Activated CD4-positive, alpha-beta T cell treated with anti-CD3 and anti-CD28 coated beads, Interleukin-2, amount 10 ng/mL, durations not matched to agents 7 days and 5 days (primary cell): ENCODE measurements at regions not wholly inside any gene's neighbourhood (a gene's known extent, or its start where the extent isn't known, plus 50 kb on each side); places are given as distances from the start of the nearest gene placed in this dataset.
"Not testable (repeated sequence)": the region's sequence is repeated elsewhere in the genome, so short reads cannot be mapped to it uniquely, and the experiment has no call there.

Experiments
- CTCF ChIA-PET: fragments of 350-600 bp; sonication (Branson Sonifier 250); formaldehyde crosslinking; loops from one replicate; lab custom pipeline; 2021; ENCODE audit warnings: antibody characterized with exemption; lab: Charles Lee
- POLR2A ChIA-PET: fragments of 350-600 bp; sonication (Branson Sonifier 250); formaldehyde crosslinking; loops from one replicate; lab custom pipeline; 2021; ENCODE audit warnings: antibody characterized with exemption; lab: Charles Lee
- DNase-seq: peaks from one replicate; pipeline ENCODE4 v3.0.0-alpha.2; 2020
- H3K27ac Mint-ChIP-seq: one replicate; pipeline ENCODE4 v1.8.0; 2021; ENCODE audit warnings: mild to moderate bottlenecking, moderate library complexity, mixed read lengths
- H3K27me3 Mint-ChIP-seq: one replicate; pipeline ENCODE4 v1.8.0; 2021; ENCODE audit warnings: mixed read lengths
- H3K36me3 Mint-ChIP-seq: one replicate; pipeline ENCODE4 v1.8.0; 2021; ENCODE audit warnings: low read depth, mixed read lengths
- H3K4me1 Mint-ChIP-seq: one replicate; pipeline ENCODE4 v1.8.0; 2021; ENCODE audit warnings: mixed read lengths
- H3K4me3 Mint-ChIP-seq: one replicate; pipeline ENCODE4 v1.8.0; 2021; ENCODE audit warnings: mild to moderate bottlenecking, moderate library complexity, mixed read lengths
- H3K9me3 Mint-ChIP-seq: one replicate; pipeline ENCODE4 v1.8.0; 2021; ENCODE audit warnings: mixed read lengths

- Mint-ChIP-seq H3K9me3 (peaks cover 5% of the 10 kb centered on the region), H3K36me3 (no peaks in the 10 kb centered on the region), H3K4me3 (no peak overlapping the region), H3K27me3 (no peaks in the 10 kb centered on the region), H3K27ac (no peak overlapping the region), H3K4me1 (no peaks in the 10 kb centered on the region)
- CTCF ChIA-PET: interaction anchor here (0.5 kb wide), 1 partner anchor 12 kb away, joined by 3 read pairs; no protein-coding TSS in a partner anchor
- DNase-seq: no peak
- POLR2A ChIA-PET: no interaction called here
Measured at GRCh38 chr13:88717946-88718345, 1046.8 kb downstream of the SLITRK5 start.

DNA sequence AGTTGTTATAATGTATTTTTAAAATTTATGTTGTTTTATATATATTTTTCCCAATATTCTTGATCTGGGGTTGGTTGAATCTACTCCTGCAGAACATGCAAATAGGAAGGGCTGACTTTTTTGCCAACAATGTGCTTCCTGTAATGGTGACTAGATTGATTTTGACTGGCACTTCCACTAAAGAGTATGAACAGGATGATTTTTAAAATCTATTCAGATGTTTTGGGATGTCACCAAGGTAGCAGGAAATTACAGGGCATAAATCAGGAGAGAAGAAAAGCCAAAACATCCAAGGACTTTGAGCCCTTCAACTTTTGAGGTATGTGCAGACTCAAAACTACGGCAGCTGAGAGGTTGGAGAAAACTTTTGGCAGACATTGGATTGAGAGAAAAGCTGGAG, 1047.6 kb downstream of the SLITRK5 start:
- no peaks in the 10 kb centered on the region for H3K27me3 Mint-ChIP-seq
- H3K9me3 Mint-ChIP-seq: peaks cover 8% of the 10 kb centered on the region
- no peak for DNase-seq
- H3K4me3 Mint-ChIP-seq: no peak overlapping the region
- POLR2A ChIA-PET: no interaction called here
- CTCF ChIA-PET: no interaction called here
- H3K27ac Mint-ChIP-seq: no peak overlapping the region
- no peaks in the 10 kb centered on the region for H3K36me3 Mint-ChIP-seq
- H3K4me1 Mint-ChIP-seq: no peaks in the 10 kb centered on the region

- POLR2A ChIA-PET: no interaction called here
- H3K4me1 Mint-ChIP-seq: peaks cover 4% of the 10 kb centered on the region
- no peak overlapping the region for H3K4me3 Mint-ChIP-seq
- H3K27me3 Mint-ChIP-seq: no peaks in the 10 kb centered on the region
- peaks cover 16% of the 10 kb centered on the region for H3K9me3 Mint-ChIP-seq
- no peak overlapping the region for H3K27ac Mint-ChIP-seq
- no peak for DNase-seq
- peaks cover 2% of the 10 kb centered on the region for H3K36me3 Mint-ChIP-seq
- CTCF ChIA-PET: no interaction called here
Measured at GRCh38 chr13:88726075-88726474, 1054.9 kb downstream of the SLITRK5 start.

- H3K9me3 Mint-ChIP-seq: peaks cover 16% of the 10 kb centered on the region
- DNase-seq, H3K4me1 Mint-ChIP-seq, H3K36me3 Mint-ChIP-seq, H3K27me3 Mint-ChIP-seq, CTCF ChIA-PET, H3K4me3 Mint-ChIP-seq, POLR2A ChIA-PET, H3K27ac Mint-ChIP-seq: not testable (repeated sequence)
Measured at GRCh38 chr13:88727236-88727635, 1056.1 kb downstream of the SLITRK5 start.

- ChIA-PET CTCF (no interaction called here), POLR2A (no interaction called here)
- Mint-ChIP-seq H3K36me3 (no peaks in the 10 kb centered on the region), H3K27ac (no peak overlapping the region), H3K4me3 (no peak overlapping the region), H3K4me1 (peaks cover 4% of the 10 kb centered on the region), H3K27me3 (no peaks in the 10 kb centered on the region), H3K9me3 (peaks cover 9% of the 10 kb centered on the region)
- DNase-seq: no peak
Measured at GRCh38 chr13:88729605-88730004, 1058.4 kb downstream of the SLITRK5 start.

DNA sequence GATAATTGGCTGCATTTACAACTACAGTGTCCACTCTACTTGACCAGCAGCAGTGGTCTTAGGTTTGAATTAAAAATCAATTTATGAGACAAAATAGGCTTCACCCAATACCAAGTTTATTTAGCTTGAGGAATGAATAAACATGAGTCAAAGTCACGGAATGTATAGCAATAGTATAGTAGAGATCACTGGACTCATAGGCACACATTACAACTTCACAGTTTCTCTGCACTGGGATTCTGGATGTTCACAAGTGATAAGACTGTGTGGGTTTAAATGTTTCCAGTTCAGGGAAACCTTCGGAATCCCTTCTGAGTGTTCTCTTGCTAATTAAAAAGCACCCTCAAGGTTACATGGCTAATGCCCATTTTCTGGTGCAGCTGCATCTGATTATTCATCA, 1064.9 kb downstream of the SLITRK5 start:
- no peak overlapping the region for H3K4me3 Mint-ChIP-seq
- POLR2A ChIA-PET: no interaction called here
- DNase-seq: no peak
- no peaks in the 10 kb centered on the region for H3K4me1 Mint-ChIP-seq
- no peaks in the 10 kb centered on the region for H3K36me3 Mint-ChIP-seq
- CTCF ChIA-PET: no interaction called here
- H3K27me3 Mint-ChIP-seq: no peaks in the 10 kb centered on the region
- no peak overlapping the region for H3K27ac Mint-ChIP-seq
- peaks cover 7% of the 10 kb centered on the region for H3K9me3 Mint-ChIP-seq

DNA sequence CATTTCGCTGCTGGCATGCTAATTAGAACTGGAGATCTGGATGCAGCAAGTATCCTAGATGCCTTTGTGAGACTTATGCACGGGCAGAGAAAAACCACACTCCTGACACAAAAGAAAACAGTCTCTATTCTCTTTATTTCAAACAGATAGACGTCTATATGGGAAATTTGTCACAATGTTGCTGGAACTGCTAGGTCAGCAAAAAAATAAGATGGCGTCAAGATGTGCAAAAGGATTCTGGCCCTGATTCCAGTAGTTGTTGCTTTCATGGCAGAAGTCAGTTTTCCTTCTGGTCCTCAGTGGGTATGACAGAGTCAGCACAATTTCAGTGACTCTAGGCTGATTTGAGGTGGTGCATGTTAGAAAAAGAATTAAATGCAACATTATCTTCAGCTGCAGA, 1068.0 kb downstream of the SLITRK5 start:
- Mint-ChIP-seq H3K4me1 (no peaks in the 10 kb centered on the region), H3K36me3 (no peaks in the 10 kb centered on the region), H3K9me3 (peaks cover 11% of the 10 kb centered on the region), H3K27me3 (no peaks in the 10 kb centered on the region), H3K4me3 (no peak overlapping the region), H3K27ac (no peak overlapping the region)
- POLR2A ChIA-PET: no interaction called here
- DNase-seq: no peak
- CTCF ChIA-PET: no interaction called here

DNA sequence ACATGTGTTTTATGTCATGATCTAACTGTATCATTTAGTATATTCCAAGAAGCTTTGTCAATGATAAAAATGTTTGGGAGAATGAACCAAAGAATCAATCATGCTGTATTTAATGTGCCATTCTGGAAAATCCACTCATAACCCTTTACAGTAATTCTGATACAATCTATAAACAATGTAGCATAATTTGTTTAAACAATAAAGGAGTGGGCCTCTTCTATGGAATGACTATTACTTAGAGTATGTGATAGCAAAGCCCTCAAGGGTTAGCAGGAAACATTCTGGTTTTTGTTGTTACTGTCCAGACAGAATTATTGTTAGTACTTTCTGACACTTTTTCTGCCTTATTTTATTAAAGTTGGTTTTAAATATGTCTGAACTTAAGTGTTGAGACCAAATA, 1073.1 kb downstream of the SLITRK5 start:
- Mint-ChIP-seq H3K27me3 (no peaks in the 10 kb centered on the region), H3K9me3 (peaks cover 5% of the 10 kb centered on the region), H3K4me3 (no peak overlapping the region), H3K36me3 (no peaks in the 10 kb centered on the region), H3K4me1 (no peaks in the 10 kb centered on the region), H3K27ac (no peak overlapping the region)
- ChIA-PET CTCF (no interaction called here), POLR2A (no interaction called here)
- DNase-seq: no peak

DNA sequence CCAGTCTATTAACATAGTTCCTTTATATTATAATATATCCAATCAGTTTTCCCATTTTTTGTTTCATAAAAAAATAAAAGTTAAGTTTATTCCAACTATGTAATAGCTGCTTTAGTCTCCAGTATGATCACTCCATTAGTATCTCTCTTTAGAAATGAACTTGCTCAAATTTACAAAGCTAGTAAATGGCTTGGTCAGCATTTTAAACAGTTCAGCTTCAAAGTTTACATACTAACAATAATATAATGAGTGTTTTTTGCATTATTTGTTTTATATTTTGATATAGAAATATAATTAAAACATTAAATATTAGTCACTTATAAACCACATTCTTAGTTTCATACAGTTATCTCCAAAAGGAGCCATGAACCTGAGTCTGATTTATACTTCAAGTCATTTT, 1073.8 kb downstream of the SLITRK5 start:
- CTCF ChIA-PET: no interaction called here
- H3K4me3 Mint-ChIP-seq: no peak overlapping the region
- DNase-seq: no peak

GRCh38 chr13:88752041-88752440, 1080.9 kb downstream of the SLITRK5 start:
- no peaks in the 10 kb centered on the region for H3K27me3 Mint-ChIP-seq
- peaks cover 3% of the 10 kb centered on the region for H3K9me3 Mint-ChIP-seq
- H3K4me3 Mint-ChIP-seq: no peak overlapping the region
- POLR2A ChIA-PET: no interaction called here
- DNase-seq: no peak
- H3K36me3 Mint-ChIP-seq: no peaks in the 10 kb centered on the region
- H3K27ac Mint-ChIP-seq: no peak overlapping the region
- H3K4me1 Mint-ChIP-seq: no peaks in the 10 kb centered on the region
- CTCF ChIA-PET: no interaction called here

More for the DNA sequence above, 1073.8 kb downstream of the SLITRK5 start:
- Mint-ChIP-seq H3K4me1 (no peaks in the 10 kb centered on the region), H3K36me3 (no peaks in the 10 kb centered on the region), H3K27ac (no peak overlapping the region), H3K9me3 (peaks cover 4% of the 10 kb centered on the region), H3K27me3 (no peaks in the 10 kb centered on the region)
- POLR2A ChIA-PET: no interaction called here

- Mint-ChIP-seq H3K4me1 (no peaks in the 10 kb centered on the region), H3K27me3 (no peaks in the 10 kb centered on the region), H3K36me3 (no peaks in the 10 kb centered on the region), H3K27ac (no peak overlapping the region), H3K4me3 (no peak overlapping the region), H3K9me3 (peaks cover 7% of the 10 kb centered on the region)
- no peak for DNase-seq
- CTCF ChIA-PET: interaction anchor here (1.2 kb wide), 1 partner anchor 34 kb away, joined by 3 read pairs; no protein-coding TSS in a partner anchor
- POLR2A ChIA-PET: interaction anchor here (0.7 kb wide), 1 partner anchor 161 kb away, joined by 3 read pairs; no protein-coding TSS in a partner anchor
Measured at GRCh38 chr13:88754141-88754540, 1083.0 kb downstream of the SLITRK5 start.

DNA sequence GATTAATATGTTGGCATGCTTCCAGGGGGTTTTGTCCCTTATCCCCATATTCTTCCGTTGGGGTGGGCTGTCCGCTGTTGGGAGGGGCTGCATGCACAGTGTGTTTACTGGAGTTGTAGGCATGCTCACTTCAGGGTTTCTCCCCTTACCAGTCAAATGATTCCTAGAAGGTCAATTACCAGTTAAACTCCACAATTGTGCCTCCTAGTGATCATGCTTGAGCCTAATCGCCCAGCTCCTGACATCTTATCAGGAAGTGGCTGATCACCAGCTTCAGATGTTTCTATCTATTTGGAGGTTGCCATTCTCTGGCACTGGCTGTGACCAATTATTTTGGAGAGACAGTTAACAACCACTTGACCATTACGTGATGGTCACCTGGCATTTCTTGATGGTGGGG, 1090.0 kb downstream of the SLITRK5 start:
- Mint-ChIP-seq H3K4me1 (no peaks in the 10 kb centered on the region), H3K9me3 (peaks cover 4% of the 10 kb centered on the region), H3K27me3 (no peaks in the 10 kb centered on the region), H3K27ac (no peak overlapping the region), H3K36me3 (no peaks in the 10 kb centered on the region), H3K4me3 (no peak overlapping the region)
- ChIA-PET CTCF (no interaction called here), POLR2A (no interaction called here)
- DNase-seq: no peak

DNA sequence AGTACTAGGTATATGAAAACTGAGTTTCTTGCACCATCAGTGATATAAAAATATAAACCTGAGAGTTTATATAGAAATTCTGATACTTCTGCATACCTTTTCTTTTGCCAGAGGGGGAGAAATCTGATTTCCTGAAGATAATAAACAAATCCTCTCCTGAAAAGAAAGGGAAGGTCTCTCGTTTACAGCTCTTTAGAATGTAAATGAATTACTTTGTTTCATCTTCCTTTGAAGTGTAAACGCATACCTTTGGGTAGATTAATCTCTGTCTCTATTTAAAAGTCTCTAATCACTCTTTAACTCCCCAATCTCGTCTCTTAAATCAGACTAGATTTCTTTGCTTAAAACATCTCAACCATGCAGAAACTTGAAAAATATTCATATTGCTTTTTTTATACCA, 1092.9 kb downstream of the SLITRK5 start:
- Mint-ChIP-seq H3K9me3 (no peaks in the 10 kb centered on the region), H3K36me3 (no peaks in the 10 kb centered on the region), H3K27me3 (no peaks in the 10 kb centered on the region), H3K4me1 (no peaks in the 10 kb centered on the region), H3K4me3 (no peak overlapping the region), H3K27ac (no peak overlapping the region)
- CTCF ChIA-PET: no interaction called here
- POLR2A ChIA-PET: no interaction called here
- no peak for DNase-seq

- Mint-ChIP-seq H3K4me3 (no peak overlapping the region), H3K27ac (no peak overlapping the region), H3K27me3 (no peaks in the 10 kb centered on the region), H3K4me1 (no peaks in the 10 kb centered on the region), H3K9me3 (no peaks in the 10 kb centered on the region), H3K36me3 (no peaks in the 10 kb centered on the region)
- POLR2A ChIA-PET: no interaction called here
- CTCF ChIA-PET: no interaction called here
- DNase-seq: no peak
Measured at GRCh38 chr13:88800505-88800904, 1129.3 kb downstream of the SLITRK5 start.
